H9 (cell line): ENCODE measurements at regions not wholly inside any gene's neighbourhood (a gene's known extent, or its start where the extent isn't known, plus 50 kb on each side); places are given as distances from the start of the nearest gene placed in this dataset.

Experiments used
- DNase-seq: peaks from one replicate; pipeline ENCODE4 v3.0.0-alpha.2; 2017
- H2AFZ ChIP-seq: one replicate; pipeline ENCODE4 v1.6.1; 2013; ENCODE audit warnings: mild to moderate bottlenecking, low read length, control low read depth, moderate library complexity
- H2AK5ac ChIP-seq: 2 replicates; pipeline ENCODE4 v1.6.1; 2013; ENCODE audit warnings: low read length, control low read depth, mixed read lengths; ENCODE audit not compliant: insufficient read length
- H2BK120ac ChIP-seq: one replicate; pipeline ENCODE4 v1.6.1; 2013; ENCODE audit warnings: low read depth, mild to moderate bottlenecking, low read length, control low read depth, inconsistent platforms; ENCODE audit not compliant: poor library complexity, severe bottlenecking
- H2BK12ac ChIP-seq: 2 replicates; pipeline ENCODE4 v1.6.1; 2013; ENCODE audit warnings: low read length, control low read depth, mixed read lengths, low read depth; ENCODE audit not compliant: insufficient read length
- H2BK15ac ChIP-seq: 2 replicates; pipeline ENCODE4 v1.6.1; 2013; ENCODE audit warnings: low read depth, low read length, control low read depth
- H2BK20ac ChIP-seq: one replicate; pipeline ENCODE4 v1.6.1; 2013; ENCODE audit warnings: low read depth, mild to moderate bottlenecking, low read length, control low read depth, inconsistent platforms; ENCODE audit not compliant: poor library complexity, severe bottlenecking
- H2BK5ac ChIP-seq: 2 replicates; pipeline ENCODE4 v1.6.1; 2013; ENCODE audit warnings: low read length, control low read depth, mixed read lengths; ENCODE audit not compliant: insufficient read length
- H3K14ac ChIP-seq: 2 replicates; pipeline ENCODE4 v1.6.1; 2013; ENCODE audit warnings: low read length, control low read depth; ENCODE audit not compliant: insufficient read depth
- H3K18ac ChIP-seq: 2 replicates; pipeline ENCODE4 v1.6.1; 2013; ENCODE audit warnings: low read depth, mild to moderate bottlenecking, mixed read lengths, low read length, control low read depth; ENCODE audit not compliant: insufficient read length
- H3K23ac ChIP-seq: 2 replicates; pipeline ENCODE4 v1.6.1; 2013; ENCODE audit warnings: low read length, control low read depth, mixed read lengths, low read depth; ENCODE audit not compliant: insufficient read length
- H3K23me2 ChIP-seq: 2 replicates; pipeline ENCODE4 v1.6.1; 2013; ENCODE audit warnings: low read depth, mild to moderate bottlenecking, mixed read lengths, low read length, control low read depth; ENCODE audit not compliant: insufficient read length, poor library complexity, severe bottlenecking
- H3K27ac ChIP-seq: 2 replicates; pipeline ENCODE4 v1.5.1; 2013; ENCODE audit warnings: low read length, control low read depth, mixed read lengths, low read depth; ENCODE audit not compliant: insufficient read length
- H3K27me3 ChIP-seq: 2 replicates; pipeline ENCODE4 v1.6.1; 2013; ENCODE audit warnings: low read length, control low read depth, inconsistent platforms; ENCODE audit not compliant: insufficient read depth
- H3K4ac ChIP-seq: 2 replicates; pipeline ENCODE4 v1.6.1; 2013; ENCODE audit warnings: low read depth, mild to moderate bottlenecking, control low read depth, inconsistent platforms, low read length, moderate library complexity
- H3K4me1 ChIP-seq: 2 replicates; pipeline ENCODE4 v1.6.1; 2013; ENCODE audit warnings: low read length, control low read depth, inconsistent platforms; ENCODE audit not compliant: insufficient read depth
- H3K4me2 ChIP-seq: 2 replicates; pipeline ENCODE4 v1.6.1; 2013; ENCODE audit warnings: low read length, control low read depth, mixed read lengths; ENCODE audit not compliant: insufficient read length, insufficient read depth
- H3K56ac ChIP-seq: 2 replicates; pipeline ENCODE4 v1.6.1; 2013; ENCODE audit warnings: low read depth, mild to moderate bottlenecking, mixed read lengths, low read length, control low read depth; ENCODE audit not compliant: insufficient read length
- H3K79me1 ChIP-seq: 2 replicates; pipeline ENCODE4 v1.6.1; 2013; ENCODE audit warnings: low read depth, mild to moderate bottlenecking, moderate library complexity, low read length, control low read depth, inconsistent platforms; ENCODE audit not compliant: insufficient read depth, poor library complexity, severe bottlenecking
- H3K79me2 ChIP-seq: 2 replicates; pipeline ENCODE4 v1.6.1; 2013; ENCODE audit warnings: low read length, control low read depth, inconsistent platforms; ENCODE audit not compliant: insufficient read depth
- H3K9ac ChIP-seq: 2 replicates; pipeline ENCODE4 v1.6.1; 2013; ENCODE audit warnings: low read length, control low read depth, mixed read lengths; ENCODE audit not compliant: insufficient read length; ENCODE audit errors: extremely low read depth
- H3K9me3 ChIP-seq: one replicate; pipeline ENCODE4 v1.6.1; 2013; ENCODE audit warnings: low read depth, low read length, inconsistent platforms; ENCODE audit not compliant: control insufficient read depth
- H3T11ph ChIP-seq: one replicate; pipeline ENCODE4 v1.6.1; 2013; ENCODE audit warnings: mild to moderate bottlenecking, low read length, control low read depth, inconsistent platforms
- H4K20me1 ChIP-seq: one replicate; pipeline ENCODE4 v1.6.1; 2013; ENCODE audit not compliant: control insufficient read depth, insufficient read length, insufficient read depth
- H4K5ac ChIP-seq: 2 replicates; pipeline ENCODE4 v1.6.1; 2013; ENCODE audit warnings: low read depth, mild to moderate bottlenecking, mixed read lengths, low read length, control low read depth; ENCODE audit not compliant: insufficient read length
- H4K8ac ChIP-seq: replicated peaks from 2 replicates; pipeline ENCODE4 v1.6.1; 2013; ENCODE audit warnings: low read length, control low read depth, mixed read lengths, low read depth; ENCODE audit not compliant: insufficient read length
- H4K91ac ChIP-seq: 2 replicates; pipeline ENCODE4 v1.6.1; 2013; ENCODE audit warnings: low read depth, mild to moderate bottlenecking, moderate library complexity, mixed read lengths, low read length, control low read depth; ENCODE audit not compliant: insufficient read length
- H3K27ac Mint-ChIP-seq, 3 experiments: 2 replicates in 2 of 3; 3 replicates in 1 of 3; pipeline ENCODE4 v1.8.0; 2020 to 2021; ENCODE audit warnings: mixed read lengths in 3 of 3, mild to moderate bottlenecking in 1 of 3, moderate library complexity in 1 of 3
- H3K27me3 Mint-ChIP-seq: 2 replicates; pipeline ENCODE4 v1.8.0; 2021; ENCODE audit warnings: low read depth, mild to moderate bottlenecking, moderate library complexity, mixed read lengths
- H3K36me3 Mint-ChIP-seq, 3 experiments: 2 replicates in 2 of 3; 3 replicates in 1 of 3; pipeline ENCODE4 v1.8.0; 2020 to 2021; ENCODE audit warnings: low read depth in 3 of 3, mixed read lengths in 3 of 3; ENCODE audit not compliant: insufficient read depth in 1 of 3
- H3K4me1 Mint-ChIP-seq, 2 experiments: 2 replicates each; pipeline ENCODE4 v1.8.0; 2020; ENCODE audit warnings: mixed read lengths in 2 of 2
- H3K4me3 Mint-ChIP-seq, 2 experiments: 2 replicates in 1 of 2; 3 replicates in 1 of 2; pipeline ENCODE4 v1.8.0; 2020 to 2021; ENCODE audit warnings: mild to moderate bottlenecking in 2 of 2, mixed read lengths in 2 of 2, moderate library complexity in 1 of 2
- H3K9me3 Mint-ChIP-seq, 2 experiments: 2 replicates in 1 of 2; 3 replicates in 1 of 2; pipeline ENCODE4 v1.8.0; 2020; ENCODE audit warnings: mild to moderate bottlenecking in 2 of 2, mixed read lengths in 2 of 2, moderate library complexity in 1 of 2
- WGBS: extraction: QIAGEN DNeasy Blood & Tissue Kit; methylation state at CpG from one replicate; pipeline ENCODE4 v1.1.7; 2013; ENCODE audit warnings: missing lambda C conversion rate, low lambda C conversion rate, mixed read lengths; ENCODE audit not compliant: insufficient read length; ENCODE audit errors: extremely low coverage; 5-methylcytosine and 5-hydroxymethylcytosine counted together
- TF ChIP-seq, protein P1 (sequence below): fragments of 200-600 bp; sonication (generic); conservative IDR thresholded peaks from 3 replicates; pipeline ENCODE4 v1.8.0; 2021; ENCODE audit warnings: antibody characterized with exemption, mild to moderate bottlenecking

DNA sequence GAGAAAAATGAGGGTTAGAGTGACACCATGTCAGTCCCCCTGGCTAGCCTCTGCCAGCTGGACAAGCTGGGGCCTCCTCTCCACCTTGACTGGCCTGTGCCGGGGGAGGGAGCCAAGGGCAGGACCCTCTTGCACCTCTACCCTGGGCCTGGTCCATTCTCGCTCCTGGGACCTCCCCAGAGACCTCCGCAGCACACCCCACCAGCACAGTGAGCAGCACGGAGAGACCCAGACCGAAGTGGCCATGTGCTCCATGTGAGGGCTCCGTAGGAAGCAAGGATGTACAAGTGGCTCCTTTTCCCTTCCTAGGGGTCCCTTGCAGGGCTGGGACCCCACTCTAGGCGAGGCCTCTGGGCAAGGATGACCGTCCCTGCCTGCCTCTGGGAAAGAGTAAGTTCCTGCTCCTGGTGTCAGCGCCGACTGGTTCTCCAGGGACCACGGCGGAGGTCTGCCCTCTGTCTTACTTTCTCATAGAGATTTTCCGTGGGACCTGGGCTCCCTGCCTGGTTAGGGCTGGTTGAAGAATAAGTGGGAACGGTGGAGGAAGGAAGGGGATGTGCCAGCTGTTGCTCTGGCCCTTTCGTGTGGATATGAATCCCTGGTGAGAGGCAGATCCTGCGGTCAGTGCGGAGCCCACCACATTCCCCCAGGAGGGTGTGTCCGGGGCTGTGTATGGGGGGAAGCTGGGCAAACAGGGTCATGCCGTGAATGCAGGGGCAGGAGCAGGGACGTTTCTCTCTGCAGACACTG, 124.2 kb downstream of the METRNL start:
- H3K14ac ChIP-seq, result no peak overlapping the region
- no peak overlapping the region for H4K91ac ChIP-seq
- no peak overlapping the region for H2AK5ac ChIP-seq
- no peak overlapping the region for H3K56ac ChIP-seq
- no CpG with 5 or more reads among the region's 20 CpGs for WGBS
- no peaks in the 10 kb centered on the region for H3K4me1 ChIP-seq
- H3K27ac Mint-ChIP-seq, result no peak overlapping the region
- no peak overlapping the region for H4K5ac ChIP-seq
- H3K9me3 Mint-ChIP-seq, result peaks cover 46 to 73% of the 10 kb centered on the region in 2 experiments
- H2AFZ ChIP-seq, result no peak overlapping the region
- no peak overlapping the region for H2BK120ac ChIP-seq
- no peak overlapping the region for H4K8ac ChIP-seq
- H3K27me3 ChIP-seq, result no peaks in the 10 kb centered on the region
- peaks cover 13% of the 10 kb centered on the region for H3K9me3 ChIP-seq
- no peaks in the 10 kb centered on the region for H3K23me2 ChIP-seq
- TF ChIP-seq, protein P1, sequence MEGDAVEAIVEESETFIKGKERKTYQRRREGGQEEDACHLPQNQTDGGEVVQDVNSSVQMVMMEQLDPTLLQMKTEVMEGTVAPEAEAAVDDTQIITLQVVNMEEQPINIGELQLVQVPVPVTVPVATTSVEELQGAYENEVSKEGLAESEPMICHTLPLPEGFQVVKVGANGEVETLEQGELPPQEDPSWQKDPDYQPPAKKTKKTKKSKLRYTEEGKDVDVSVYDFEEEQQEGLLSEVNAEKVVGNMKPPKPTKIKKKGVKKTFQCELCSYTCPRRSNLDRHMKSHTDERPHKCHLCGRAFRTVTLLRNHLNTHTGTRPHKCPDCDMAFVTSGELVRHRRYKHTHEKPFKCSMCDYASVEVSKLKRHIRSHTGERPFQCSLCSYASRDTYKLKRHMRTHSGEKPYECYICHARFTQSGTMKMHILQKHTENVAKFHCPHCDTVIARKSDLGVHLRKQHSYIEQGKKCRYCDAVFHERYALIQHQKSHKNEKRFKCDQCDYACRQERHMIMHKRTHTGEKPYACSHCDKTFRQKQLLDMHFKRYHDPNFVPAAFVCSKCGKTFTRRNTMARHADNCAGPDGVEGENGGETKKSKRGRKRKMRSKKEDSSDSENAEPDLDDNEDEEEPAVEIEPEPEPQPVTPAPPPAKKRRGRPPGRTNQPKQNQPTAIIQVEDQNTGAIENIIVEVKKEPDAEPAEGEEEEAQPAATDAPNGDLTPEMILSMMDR, result no peak
- H3K4ac ChIP-seq, result no peak overlapping the region
- H3K36me3 Mint-ChIP-seq, result peaks cover 7 to 14% (median 12%) of the 10 kb centered on the region in 3 experiments
- H3K4me1 Mint-ChIP-seq, result peaks cover 2 to 4% of the 10 kb centered on the region in 2 experiments; a peak in 2 of 4 replicates
- no peak overlapping the region for H2BK12ac ChIP-seq
- H3K23ac ChIP-seq, result no peak overlapping the region
- H3K79me1 ChIP-seq, result no peaks in the 10 kb centered on the region
- no peak overlapping the region for H2BK20ac ChIP-seq
- no peak overlapping the region for H3K4me3 Mint-ChIP-seq
- no peak for DNase-seq
- H3K9ac ChIP-seq, result no peak overlapping the region
- no peak overlapping the region for H3K4me2 ChIP-seq
- no peak overlapping the region for H3K27ac ChIP-seq
- no peaks in the 10 kb centered on the region for H4K20me1 ChIP-seq
- peaks cover 15% of the 10 kb centered on the region for H3K27me3 Mint-ChIP-seq
- H3T11ph ChIP-seq, result no peak overlapping the region
- H2BK5ac ChIP-seq, result no peak overlapping the region
- H3K18ac ChIP-seq, result no peak overlapping the region
- no peak overlapping the region for H2BK15ac ChIP-seq
- H3K79me2 ChIP-seq, result no peaks in the 10 kb centered on the region
